Activated CD8-positive, alpha-beta memory T cell treated with anti-CD3 and anti-CD28 coated beads for 1 hour (primary cell): ENCODE measurements at regions not wholly inside any gene's neighbourhood (a gene's known extent, or its start where the extent isn't known, plus 50 kb on each side); places are given as distances from the start of the nearest gene placed in this dataset.
"Not testable (repeated sequence)": the region's sequence is repeated elsewhere in the genome, so short reads cannot be mapped to it uniquely, and the experiment has no call there.

Source experiments
- DNase-seq, 2 donors: peaks; one replicate each; pipeline ENCODE4 v3.0.0-alpha.2; 2020; ENCODE audit warnings: low read depth in 1 of 2; ENCODE audit errors: extremely low read depth in 1 of 2

GRCh38 chr2:56770490-56770889, 586.7 kb downstream of the CCDC85A start:
- DNase-seq, result no peak

GRCh38 chr2:56784046-56784445, 600.3 kb downstream of the CCDC85A start:
- no peak for DNase-seq

GRCh38 chr2:56801214-56801613, 617.4 kb downstream of the CCDC85A start:
- no peak for DNase-seq

- no peak for DNase-seq
Measured at GRCh38 chr2:56801770-56802169, 618.0 kb downstream of the CCDC85A start.

GRCh38 chr2:56803596-56803995, 619.8 kb downstream of the CCDC85A start:
- no peak for DNase-seq

GRCh38 chr2:56806924-56807323, 623.1 kb downstream of the CCDC85A start:
- no peak for DNase-seq

GRCh38 chr2:56807861-56808260, 624.1 kb downstream of the CCDC85A start:
- no peak for DNase-seq

GRCh38 chr2:56811401-56811800, 627.6 kb downstream of the CCDC85A start:
- no peak for DNase-seq

- DNase-seq, result no peak
Measured at GRCh38 chr2:56812432-56812831, 628.6 kb downstream of the CCDC85A start.

GRCh38 chr2:56813490-56813889, 629.7 kb downstream of the CCDC85A start:
- no peak for DNase-seq

- no peak for DNase-seq
Measured at GRCh38 chr2:56816666-56817065, 632.9 kb downstream of the CCDC85A start.

- no peak for DNase-seq
Measured at GRCh38 chr2:56831780-56832179, 648.0 kb downstream of the CCDC85A start.

- no peak for DNase-seq
Measured at GRCh38 chr2:56834686-56835085, 650.9 kb downstream of the CCDC85A start.

- DNase-seq, result not testable (repeated sequence)
Measured at GRCh38 chr2:56840009-56840408, 656.2 kb downstream of the CCDC85A start.

- DNase-seq, result no peak
Measured at GRCh38 chr2:56860991-56861390, 677.2 kb downstream of the CCDC85A start.

- no peak for DNase-seq
Measured at GRCh38 chr2:56871644-56872043, 687.9 kb downstream of the CCDC85A start.

GRCh38 chr2:56874717-56875116, 690.9 kb downstream of the CCDC85A start:
- DNase-seq, result no peak

GRCh38 chr2:56889738-56890137, 705.9 kb downstream of the CCDC85A start:
- no peak for DNase-seq

- no peak for DNase-seq
Measured at GRCh38 chr2:56892382-56892781, 708.6 kb downstream of the CCDC85A start.

- no peak for DNase-seq
Measured at GRCh38 chr2:56898986-56899385, 715.2 kb downstream of the CCDC85A start.

GRCh38 chr2:56912490-56912889, 728.7 kb downstream of the CCDC85A start:
- no peak for DNase-seq

- DNase-seq, result no peak
Measured at GRCh38 chr2:56918790-56919189, 735.0 kb downstream of the CCDC85A start.

- no peak for DNase-seq
Measured at GRCh38 chr2:56933976-56934375, 750.2 kb downstream of the CCDC85A start.

GRCh38 chr2:56934866-56935265, 751.1 kb downstream of the CCDC85A start:
- DNase-seq, result no peak
